Type B pancreatic cell (in vitro differentiated cells): ENCODE measurements at regions not wholly inside any gene's neighbourhood (a gene's known extent, or its start where the extent isn't known, plus 50 kb on each side); places are given as distances from the start of the nearest gene placed in this dataset.

ENCODE experiments used
- DNase-seq: peaks from one replicate; pipeline ENCODE4 v3.0.0; 2021; ENCODE audit warnings: mixed read lengths; ENCODE audit not compliant: unreplicated experiment; ENCODE audit errors: extremely low spot score
- H3K27ac Mint-ChIP-seq: 2 replicates; pipeline ENCODE4 v1.8.0; 2021; ENCODE audit warnings: mild to moderate bottlenecking, mixed read lengths
- H3K27me3 Mint-ChIP-seq: 2 replicates; pipeline ENCODE4 v1.8.0; 2021; ENCODE audit warnings: mixed read lengths
- H3K36me3 Mint-ChIP-seq: 2 replicates; pipeline ENCODE4 v1.8.0; 2021; ENCODE audit warnings: mixed read lengths
- H3K4me1 Mint-ChIP-seq: one replicate; pipeline ENCODE4 v1.8.0; 2021; ENCODE audit warnings: mixed read lengths; ENCODE audit not compliant: unreplicated experiment
- H3K4me3 Mint-ChIP-seq: 2 replicates; pipeline ENCODE4 v1.8.0; 2021; ENCODE audit warnings: mild to moderate bottlenecking, mixed read lengths
- H3K9me3 Mint-ChIP-seq: 2 replicates; pipeline ENCODE4 v1.8.0; 2021; ENCODE audit warnings: mixed read lengths
- CTCF ChIP-seq: fragments of 200-600 bp; sonication (generic); conservative IDR thresholded peaks from 2 replicates; pipeline ENCODE4 v1.5.0; 2021; ENCODE audit warnings: antibody characterized with exemption, mild to moderate bottlenecking

GRCh38 chr9:22342491-22343217 is 104.0 kb upstream of the DMRTA1 start:
- no peak overlapping the region for H3K27ac Mint-ChIP-seq
- no peak overlapping the region for H3K4me3 Mint-ChIP-seq
- no peaks in the 10 kb centered on the region for H3K4me1 Mint-ChIP-seq
- no peaks in the 10 kb centered on the region for H3K36me3 Mint-ChIP-seq
- TF ChIP-seq CTCF = no peak
- no peak for DNase-seq
- no peaks in the 10 kb centered on the region for H3K9me3 Mint-ChIP-seq
- H3K27me3 Mint-ChIP-seq = no peaks in the 10 kb centered on the region

GRCh38 chr9:22343218-22343611 is 103.4 kb upstream of the DMRTA1 start:
- no peak overlapping the region for H3K4me3 Mint-ChIP-seq
- no peak overlapping the region for H3K27ac Mint-ChIP-seq
- no peaks in the 10 kb centered on the region for H3K36me3 Mint-ChIP-seq
- no peaks in the 10 kb centered on the region for H3K4me1 Mint-ChIP-seq
- no peaks in the 10 kb centered on the region for H3K27me3 Mint-ChIP-seq
- H3K9me3 Mint-ChIP-seq = no peaks in the 10 kb centered on the region
- no peak for TF ChIP-seq CTCF
- DNase-seq = no peak

- Mint-ChIP-seq H3K27ac (no peak overlapping the region), H3K4me1 (no peaks in the 10 kb centered on the region), H3K9me3 (peaks cover 10% of the 10 kb centered on the region), H3K36me3 (no peaks in the 10 kb centered on the region), H3K27me3 (peaks cover 4% of the 10 kb centered on the region), H3K4me3 (no peak overlapping the region)
- TF ChIP-seq CTCF = no peak
- no peak for DNase-seq
Observed at GRCh38 chr9:22354699-22355384, 91.8 kb upstream of the DMRTA1 start.

- no peak overlapping the region for H3K27ac Mint-ChIP-seq
- H3K27me3 Mint-ChIP-seq = peaks cover 7% of the 10 kb centered on the region
- peaks cover 10% of the 10 kb centered on the region for H3K9me3 Mint-ChIP-seq
- no peak for TF ChIP-seq CTCF
- H3K36me3 Mint-ChIP-seq = no peaks in the 10 kb centered on the region
- no peak for DNase-seq
- no peak overlapping the region for H3K4me3 Mint-ChIP-seq
- H3K4me1 Mint-ChIP-seq = no peaks in the 10 kb centered on the region
Observed at GRCh38 chr9:22356985-22357384, 89.6 kb upstream of the DMRTA1 start.

- no peak overlapping the region for H3K4me3 Mint-ChIP-seq
- no peaks in the 10 kb centered on the region for H3K9me3 Mint-ChIP-seq
- DNase-seq = no peak
- TF ChIP-seq CTCF = no peak
- no peaks in the 10 kb centered on the region for H3K4me1 Mint-ChIP-seq
- H3K27ac Mint-ChIP-seq = no peak overlapping the region
- no peaks in the 10 kb centered on the region for H3K36me3 Mint-ChIP-seq
- H3K27me3 Mint-ChIP-seq = peaks cover 10% of the 10 kb centered on the region
Observed at GRCh38 chr9:22363421-22363887, 83.2 kb upstream of the DMRTA1 start.
